OCI-LY1 (cell line): ENCODE measurements at regions not wholly inside any gene's neighbourhood (a gene's known extent, or its start where the extent isn't known, plus 50 kb on each side); places are given as distances from the start of the nearest gene placed in this dataset.

Experiments used
- H2AFZ ChIP-seq: fragments of 200-600 bp; sonication (generic), shearing (Covaris generic); 2 replicates; pipeline ENCODE4 v1.6.0; 2014; ENCODE audit warnings: antibody characterized with exemption, mild to moderate bottlenecking, low read length
- H3F3A ChIP-seq: fragments of 200-600 bp; sonication (generic), shearing (Covaris generic); 2 replicates; pipeline ENCODE4 v1.6.0; 2014; ENCODE audit warnings: mild to moderate bottlenecking, antibody characterized with exemption, low read length, moderate library complexity; ENCODE audit not compliant: insufficient read depth
- H3K27ac ChIP-seq: fragments of 200-600 bp; sonication (generic); 2 replicates; pipeline ENCODE4 v1.5.1; 2014; ENCODE audit warnings: low read length, mixed run types, mild to moderate bottlenecking, low read depth; ENCODE audit not compliant: poor library complexity, severe bottlenecking
- H3K27me3 ChIP-seq: fragments of 200-600 bp; sonication (generic); 2 replicates; pipeline ENCODE4 v1.6.0; 2014; ENCODE audit warnings: antibody characterized with exemption, mild to moderate bottlenecking, low read length, moderate library complexity; ENCODE audit not compliant: insufficient read depth
- H3K36me3 ChIP-seq: fragments of 200-600 bp; sonication (generic); 2 replicates; pipeline ENCODE4 v1.6.1; 2014; ENCODE audit warnings: mild to moderate bottlenecking, antibody characterized with exemption, low read length, moderate library complexity, mixed read lengths; ENCODE audit not compliant: insufficient read depth
- H3K4me1 ChIP-seq: fragments of 200-600 bp; sonication (generic); 2 replicates; pipeline ENCODE4 v1.5.1; 2014; ENCODE audit warnings: mild to moderate bottlenecking, low read length, moderate library complexity; ENCODE audit not compliant: insufficient read depth, severe bottlenecking
- H3K4me2 ChIP-seq: fragments of 200-600 bp; sonication (generic), shearing (Covaris generic); 2 replicates; pipeline ENCODE4 v1.6.1; 2014; ENCODE audit warnings: low read length
- H3K4me3 ChIP-seq: fragments of 200-600 bp; sonication (generic); 2 replicates; pipeline ENCODE4 v1.5.1; 2014; ENCODE audit warnings: low read length, low read depth, mild to moderate bottlenecking, mixed read lengths; ENCODE audit not compliant: poor library complexity, severe bottlenecking
- H3K79me2 ChIP-seq: fragments of 200-600 bp; shearing (Covaris generic); 2 replicates; pipeline ENCODE4 v1.6.1; 2016; ENCODE audit warnings: mixed run types, low read length, mixed read lengths; ENCODE audit not compliant: insufficient read depth
- H3K9ac ChIP-seq: fragments of 200-600 bp; sonication (generic), shearing (Covaris generic); 2 replicates; pipeline ENCODE4 v1.6.1; 2014; ENCODE audit warnings: mild to moderate bottlenecking, low read length, mixed read lengths
- H3K9me2 ChIP-seq: fragments of 200-600 bp; sonication (generic), shearing (Covaris generic); 2 replicates; pipeline ENCODE4 v1.6.1; 2014; ENCODE audit warnings: low read depth, mild to moderate bottlenecking, low read length, mixed read lengths
- H3K9me3 ChIP-seq: fragments of 200-600 bp; shearing (Covaris generic); 2 replicates; pipeline ENCODE4 v1.6.1; 2014; ENCODE audit warnings: low read length, mixed read lengths
- H4K20me1 ChIP-seq: fragments of 200-600 bp; sonication (generic), shearing (Covaris generic); 2 replicates; pipeline ENCODE4 v1.6.0; 2016; ENCODE audit warnings: mild to moderate bottlenecking, low read length; ENCODE audit not compliant: insufficient read depth
- CTCF ChIP-seq: fragments of 200-600 bp; sonication (generic), shearing (Covaris generic); IDR thresholded peaks from 2 replicates; pipeline ENCODE4 v1.5.1; 2017; ENCODE audit warnings: mild to moderate bottlenecking, antibody characterized with exemption, low read length, moderate library complexity, mixed read lengths
- EZH2 ChIP-seq: fragments of 200-600 bp; sonication (generic), shearing (Covaris generic); IDR thresholded peaks from 2 replicates; pipeline ENCODE4 v1.8.0; 2017; ENCODE audit warnings: borderline replicate concordance, mixed run types, mild to moderate bottlenecking, antibody characterized with exemption, low read length, moderate library complexity, mixed read lengths

DNA sequence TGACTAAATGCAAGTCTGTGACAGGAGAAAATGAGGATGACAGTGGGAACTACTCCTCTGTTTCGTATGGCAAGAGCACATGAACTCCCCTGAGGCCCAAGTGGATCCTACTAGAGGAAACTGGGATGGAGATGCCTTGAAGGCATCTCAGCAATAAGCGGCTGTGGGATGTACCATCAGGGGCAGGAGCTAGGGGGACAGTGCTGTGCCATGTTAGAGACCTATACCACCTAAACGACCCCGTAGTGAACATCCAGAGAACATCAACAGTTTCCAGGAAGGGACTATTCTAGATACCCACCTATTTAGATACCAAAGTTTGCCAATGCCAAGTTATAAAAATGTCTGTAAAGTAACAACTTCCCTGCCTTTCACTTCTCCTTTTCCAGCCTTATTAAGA lies 860.8 kb upstream of the ACVR2A start:
- Histone ChIP-seq H2AFZ (no peak overlapping the region), H3K4me3 (no peak overlapping the region), H3K9me2 (no peaks in the 10 kb centered on the region), H3K36me3 (no peaks in the 10 kb centered on the region), H3K9me3 (no peaks in the 10 kb centered on the region), H4K20me1 (no peaks in the 10 kb centered on the region), H3K9ac (no peak overlapping the region), H3F3A (no peaks in the 10 kb centered on the region), H3K27ac (no peak overlapping the region), H3K4me1 (no peaks in the 10 kb centered on the region), H3K27me3 (no peaks in the 10 kb centered on the region), H3K4me2 (no peak overlapping the region), H3K79me2 (no peaks in the 10 kb centered on the region)
- TF ChIP-seq EZH2 (no peak), CTCF (no peak)

DNA sequence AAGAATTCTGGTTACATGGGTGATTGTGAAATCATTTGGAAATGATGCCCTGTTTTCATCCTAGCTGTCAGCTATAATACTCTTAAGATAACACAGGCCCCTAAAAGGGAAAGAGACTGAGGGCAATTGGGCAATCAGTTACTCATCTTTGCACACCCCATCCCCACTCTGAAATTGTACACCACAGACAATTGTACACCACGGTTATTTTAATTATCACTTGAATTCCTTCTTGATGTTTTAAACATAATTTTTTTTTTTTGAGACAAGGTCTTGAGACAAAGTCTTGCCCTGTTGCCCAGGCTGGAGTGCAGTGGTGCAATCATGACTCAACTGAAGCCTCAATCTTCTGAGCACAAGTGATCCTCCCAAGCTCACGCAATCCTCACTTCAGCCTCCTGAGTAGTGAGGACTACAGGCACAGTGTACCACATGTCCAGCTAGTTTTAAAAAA lies 862.4 kb upstream of the ACVR2A start:
- no peaks in the 10 kb centered on the region for H3K4me1 ChIP-seq
- H3K9me3 ChIP-seq = no peaks in the 10 kb centered on the region
- H4K20me1 ChIP-seq = no peaks in the 10 kb centered on the region
- H3K27me3 ChIP-seq = no peaks in the 10 kb centered on the region
- no peak overlapping the region for H3K9ac ChIP-seq
- TF ChIP-seq EZH2 (no peak), CTCF (no peak)
- H3K36me3 ChIP-seq = no peaks in the 10 kb centered on the region
- no peaks in the 10 kb centered on the region for H3K79me2 ChIP-seq
- H3K4me2 ChIP-seq = no peak overlapping the region
- H3K27ac ChIP-seq = no peak overlapping the region
- H3K4me3 ChIP-seq = no peak overlapping the region
- no peaks in the 10 kb centered on the region for H3F3A ChIP-seq
- H3K9me2 ChIP-seq = no peaks in the 10 kb centered on the region
- no peak overlapping the region for H2AFZ ChIP-seq

GRCh38 chr2:146981921-146982320 lies 862.9 kb upstream of the ACVR2A start:
- H3K9ac ChIP-seq = no peak overlapping the region
- no peak overlapping the region for H3K27ac ChIP-seq
- no peaks in the 10 kb centered on the region for H3K9me2 ChIP-seq
- no peaks in the 10 kb centered on the region for H3K27me3 ChIP-seq
- H3K4me3 ChIP-seq = no peak overlapping the region
- no peaks in the 10 kb centered on the region for H3K9me3 ChIP-seq
- H4K20me1 ChIP-seq = no peaks in the 10 kb centered on the region
- TF ChIP-seq EZH2 (no peak), CTCF (no peak)
- no peaks in the 10 kb centered on the region for H3K4me1 ChIP-seq
- H3K79me2 ChIP-seq = no peaks in the 10 kb centered on the region
- H2AFZ ChIP-seq = no peak overlapping the region
- no peaks in the 10 kb centered on the region for H3K36me3 ChIP-seq
- no peak overlapping the region for H3K4me2 ChIP-seq
- no peaks in the 10 kb centered on the region for H3F3A ChIP-seq
